Fibroblast of skin of left quadriceps (primary cell): ENCODE measurements at regions not wholly inside any gene's neighbourhood (a gene's known extent, or its start where the extent isn't known, plus 50 kb on each side); places are given as distances from the start of the nearest gene placed in this dataset.
A peak's percentile ranks its signal among the peaks of the same experiment; 100 is the strongest.
"Not testable (repeated sequence)": the region's sequence is repeated elsewhere in the genome, so short reads cannot be mapped to it uniquely, and the experiment has no call there.

Experiments used
- DNase-seq, 2 experiments: peaks; one replicate each; pipeline ENCODE4 v3.0.0-alpha.2; 2013; ENCODE audit warnings: low read depth in 2 of 2

- DNase-seq: no peak
Measured at GRCh38 chr14:83548061-83548839, 1981.7 kb upstream of the FLRT2 start.

- DNase-seq: no peak
Measured at GRCh38 chr14:83556065-83556464, 1973.9 kb upstream of the FLRT2 start.

- peak; percentile 45 to 47 for DNase-seq
Measured at GRCh38 chr14:83556746-83557453, 1973.0 kb upstream of the FLRT2 start.

GRCh38 chr14:83558946-83559345 is 1971.0 kb upstream of the FLRT2 start:
- no peak for DNase-seq

- peak; percentile 45 for DNase-seq
Measured at GRCh38 chr14:83559721-83560120, 1970.2 kb upstream of the FLRT2 start.

- DNase-seq: no peak
Measured at GRCh38 chr14:83561261-83561660, 1968.7 kb upstream of the FLRT2 start.

- no peak for DNase-seq
Measured at GRCh38 chr14:83566567-83566966, 1963.4 kb upstream of the FLRT2 start.

- no peak for DNase-seq
Measured at GRCh38 chr14:83568141-83568540, 1961.8 kb upstream of the FLRT2 start.

GRCh38 chr14:83575301-83575700 is 1954.6 kb upstream of the FLRT2 start:
- no peak for DNase-seq

GRCh38 chr14:83583201-83583600 is 1946.7 kb upstream of the FLRT2 start:
- DNase-seq: no peak

- DNase-seq: no peak
Measured at GRCh38 chr14:83594874-83595273, 1935.1 kb upstream of the FLRT2 start.

- DNase-seq: no peak
Measured at GRCh38 chr14:83607682-83608081, 1922.3 kb upstream of the FLRT2 start.

- no peak for DNase-seq
Measured at GRCh38 chr14:83611491-83611890, 1918.5 kb upstream of the FLRT2 start.

GRCh38 chr14:83611906-83612390 is 1918.0 kb upstream of the FLRT2 start:
- no peak for DNase-seq

GRCh38 chr14:83614956-83615355 is 1915.0 kb upstream of the FLRT2 start:
- no peak for DNase-seq

- no peak for DNase-seq
Measured at GRCh38 chr14:83624541-83624940, 1905.4 kb upstream of the FLRT2 start.

- no peak for DNase-seq
Measured at GRCh38 chr14:83632375-83632774, 1897.6 kb upstream of the FLRT2 start.

- no peak for DNase-seq
Measured at GRCh38 chr14:83638748-83639504, 1891.0 kb upstream of the FLRT2 start.

GRCh38 chr14:83639505-83639875 is 1890.5 kb upstream of the FLRT2 start:
- not testable (repeated sequence) for DNase-seq

- no peak for DNase-seq
Measured at GRCh38 chr14:83646228-83646627, 1883.7 kb upstream of the FLRT2 start.

GRCh38 chr14:83660597-83660996 is 1869.3 kb upstream of the FLRT2 start:
- DNase-seq: no peak

GRCh38 chr14:83664389-83664788 is 1865.6 kb upstream of the FLRT2 start:
- no peak for DNase-seq
